ENCODE measurements at regions not wholly inside any gene's neighbourhood (a gene's known extent, or its start where the extent isn't known, plus 50 kb on each side); places are given as distances from the start of the nearest gene placed in this dataset.

- TF ChIP-seq RXRA (IDR thresholded peaks at IDR 0.05): no peak
- no peak for TF ChIP-seq GABPA (IDR thresholded peaks at IDR 0.05 in 1 of 2, conservative IDR thresholded peaks at IDR 0.05 in 1 of 2)
- no peak for TF ChIP-seq REST (IDR thresholded peaks at IDR 0.05)
- no peak for TF ChIP-seq FOXA1 (IDR thresholded peaks at IDR 0.05)
- no peak for TF ChIP-seq SP1 (IDR thresholded peaks at IDR 0.05)
- no peak for TF ChIP-seq TAF1 (conservative IDR thresholded peaks at IDR 0.05)
- TF ChIP-seq FOXA2 (IDR thresholded peaks at IDR 0.05): no peak
- no peak for TF ChIP-seq NR2F2 (IDR thresholded peaks at IDR 0.05)
- no peak for TF ChIP-seq HNF4A (conservative IDR thresholded peaks at IDR 0.05)
- no peak for TF ChIP-seq MAX (IDR thresholded peaks at IDR 0.05)
- no peak for TF ChIP-seq EGR1 (IDR thresholded peaks at IDR 0.05; ENCODE audit: low read depth in 2 of 2)
- TF ChIP-seq YY1 (IDR thresholded peaks at IDR 0.05): no peak
- no peak for TF ChIP-seq CTCF (IDR thresholded peaks at IDR 0.05; ENCODE audit: low read depth, low read length, missing input control)
- TF ChIP-seq ATF3 (IDR thresholded peaks at IDR 0.05): no peak
- TF ChIP-seq HNF4G (IDR thresholded peaks at IDR 0.05): no peak
- H3K36me3 ChIP-seq (ENCODE audit: control insufficient read depth in 4 of 4, insufficient read depth in 3 of 4, low read depth in 1 of 4, low read length in 3 of 4): no peaks in the 10 kb centered on the region
- no peaks in the 10 kb centered on the region for H3K4me1 ChIP-seq (ENCODE audit: control insufficient read depth in 4 of 4, insufficient read depth in 4 of 4, low read length in 3 of 4)
- H3K27ac ChIP-seq (ENCODE audit: low read depth in 1 of 2, low read length in 2 of 2): no peak overlapping the region
- H3K9me3 ChIP-seq (ENCODE audit: control insufficient read depth in 4 of 4, low read length in 3 of 4): no peaks in the 10 kb centered on the region
- no peak overlapping the region for H3K4me3 ChIP-seq (ENCODE audit: low read depth in 1 of 3, low read length in 3 of 3)
- DNase-seq (ENCODE audit: low spot score): no peak
- no peaks in the 10 kb centered on the region for H3K27me3 ChIP-seq (ENCODE audit: control insufficient read depth in 4 of 4, insufficient read depth in 4 of 4, low read length in 3 of 4)
- WGBS: 88% methylated on average over 7 of the region's 7 CpGs
- no peak overlapping the region for H3K9ac ChIP-seq (ENCODE audit: low read depth in 1 of 2, low read length in 2 of 2)
Measured at GRCh38 chr3:38970851-38971638, 80.7 kb downstream of the SCN11A start.

- Histone ChIP-seq H3K4me1 (ENCODE audit: control insufficient read depth in 4 of 4, insufficient read depth in 4 of 4, low read length in 3 of 4) (no peaks in the 10 kb centered on the region), H3K4me3 (ENCODE audit: low read depth in 1 of 3, low read length in 3 of 3) (no peak overlapping the region), H3K36me3 (ENCODE audit: control insufficient read depth in 4 of 4, insufficient read depth in 3 of 4, low read depth in 1 of 4, low read length in 3 of 4) (no peaks in the 10 kb centered on the region), H3K9me3 (ENCODE audit: control insufficient read depth in 4 of 4, low read length in 3 of 4) (no peaks in the 10 kb centered on the region), H3K27ac (ENCODE audit: low read depth in 1 of 2, low read length in 2 of 2) (no peak overlapping the region), H3K27me3 (ENCODE audit: control insufficient read depth in 4 of 4, insufficient read depth in 4 of 4, low read length in 3 of 4) (no peaks in the 10 kb centered on the region), H3K9ac (ENCODE audit: low read depth in 1 of 2, low read length in 2 of 2) (no peak overlapping the region)
- WGBS: 69% methylated on average over 9 of the region's 9 CpGs
- no peak for DNase-seq (ENCODE audit: low spot score)
- TF ChIP-seq RAD21 (IDR thresholded peaks at IDR 0.05) (no peak), RXRA (IDR thresholded peaks at IDR 0.05) (no peak), GABPA (IDR thresholded peaks at IDR 0.05 in 1 of 2, conservative IDR thresholded peaks at IDR 0.05 in 1 of 2) (no peak), CTCF (IDR thresholded peaks at IDR 0.05; ENCODE audit: low read depth, low read length, missing input control) (no peak), ATF3 (IDR thresholded peaks at IDR 0.05) (no peak), HNF4G (IDR thresholded peaks at IDR 0.05) (no peak), ZBTB33 (IDR thresholded peaks at IDR 0.05) (no peak), MAX (IDR thresholded peaks at IDR 0.05) (no peak), SP1 (IDR thresholded peaks at IDR 0.05) (no peak), NR2F2 (IDR thresholded peaks at IDR 0.05) (no peak), FOXA2 (IDR thresholded peaks at IDR 0.05) (no peak)
Measured at GRCh38 chr3:38969317-38970235, 82.2 kb downstream of the SCN11A start.
